ENCODE measurements at regions not wholly inside any gene's neighbourhood (a gene's known extent, or its start where the extent isn't known, plus 50 kb on each side); places are given as distances from the start of the nearest gene placed in this dataset.

GRCh38 chrX:150127216-150127615 lies 188.9 kb upstream of the EOLA2 start:
- Histone ChIP-seq H3K36me3 (replicated peaks in 1 of 2) (no peaks in the 10 kb centered on the region), H3K27ac (no peak overlapping the region), H3K4me1 (replicated peaks in 1 of 2) (no peaks in the 10 kb centered on the region), H3K4me3 (no peak overlapping the region), H3K9me3 (replicated peaks in 1 of 3) (no peaks in the 10 kb centered on the region), H3K27me3 (no peaks in the 10 kb centered on the region)
- DNase-seq, result no peak
- TF ChIP-seq CTCF (IDR thresholded peaks at IDR 0.05), result no peak
- no peak for TF ChIP-seq POLR2A (IDR thresholded peaks at IDR 0.05)
- WGBS, 4 donors, result 58 to 80% (median 68%) methylated on average over 3 of the region's 3 CpGs
- intact Hi-C loops (cut with DNase I), result no loop called here

- H3K4me1 ChIP-seq (replicated peaks in 1 of 2), result no peaks in the 10 kb centered on the region
- H3K27me3 ChIP-seq, result no peaks in the 10 kb centered on the region
- no peaks in the 10 kb centered on the region for H3K9me3 ChIP-seq (replicated peaks in 1 of 3)
- H3K27ac ChIP-seq, result no peak overlapping the region
- H3K36me3 ChIP-seq (replicated peaks in 1 of 2), result no peaks in the 10 kb centered on the region
- 56 to 79% (median 70%) methylated on average over 4 of the region's 4 CpGs for WGBS, 4 donors
- DNase-seq, result no peak
- no peak overlapping the region for H3K4me3 ChIP-seq
- intact Hi-C loops (cut with DNase I), result no loop called here
- no peak for TF ChIP-seq POLR2A (IDR thresholded peaks at IDR 0.05)
- no peak for TF ChIP-seq CTCF (IDR thresholded peaks at IDR 0.05)
Measured at GRCh38 chrX:150143721-150144440, 205.6 kb upstream of the EOLA2 start.

- Histone ChIP-seq H3K36me3 (replicated peaks in 1 of 2) (no peaks in the 10 kb centered on the region), H3K27ac (no peak overlapping the region), H3K4me1 (replicated peaks in 1 of 2) (no peaks in the 10 kb centered on the region), H3K4me3 (no peak overlapping the region), H3K27me3 (no peaks in the 10 kb centered on the region), H3K9me3 (replicated peaks in 1 of 3) (no peaks in the 10 kb centered on the region)
- intact Hi-C loops (cut with DNase I), result no loop called here
- 65 to 100% (median 67%) methylated on average over 1 of the region's 1 CpG; no CpG with 5 or more reads in 1 of the 4 donors for WGBS, 4 donors
- TF ChIP-seq CTCF (IDR thresholded peaks at IDR 0.05) (no peak), POLR2A (IDR thresholded peaks at IDR 0.05) (no peak)
- DNase-seq, result no peak
Measured at GRCh38 chrX:150146271-150146896, 208.1 kb upstream of the EOLA2 start.

- 41 to 74% (median 66%) methylated on average over 4 to 5 of the region's 5 CpGs for WGBS, 4 donors
- H3K9me3 ChIP-seq (replicated peaks in 1 of 3), result no peaks in the 10 kb centered on the region
- no peaks in the 10 kb centered on the region for H3K36me3 ChIP-seq (replicated peaks in 1 of 2)
- no peak for DNase-seq
- no peak for TF ChIP-seq POLR2A (IDR thresholded peaks at IDR 0.05)
- TF ChIP-seq CTCF (IDR thresholded peaks at IDR 0.05), result no peak
- no peak overlapping the region for H3K27ac ChIP-seq
- no peaks in the 10 kb centered on the region for H3K27me3 ChIP-seq
- intact Hi-C loops (cut with DNase I), result no loop called here
- H3K4me1 ChIP-seq (replicated peaks in 1 of 2), result no peaks in the 10 kb centered on the region
- H3K4me3 ChIP-seq, result no peak overlapping the region
Measured at GRCh38 chrX:150148749-150149672, 210.7 kb upstream of the EOLA2 start.

Measured in adrenal gland (tissue), 9 donors.